Gastrocnemius medialis (tissue), 4 donors: ENCODE measurements at regions not wholly inside any gene's neighbourhood (a gene's known extent, or its start where the extent isn't known, plus 50 kb on each side); places are given as distances from the start of the nearest gene placed in this dataset.

Experiments used
- CTCF ChIP-seq, 5 experiments: fragments of 450-650 bp in 3 of 5; fragments of 200-600 bp in 2 of 5; sonication (generic) in 2 of 5; IDR thresholded peaks in 4 of 5; conservative IDR thresholded peaks in 1 of 5; 1 replicate in 4 of 5; 2 replicates in 1 of 5; pipeline ENCODE4 v1.5.1; 2016 to 2019; ENCODE audit warnings: antibody characterized with exemption in 5 of 5, mild to moderate bottlenecking in 3 of 5, moderate library complexity in 3 of 5
- POLR2A ChIP-seq, 2 donors: fragments of 450-650 bp; IDR thresholded peaks; one replicate each; pipeline ENCODE4 v1.6.1; 2017; ENCODE audit warnings: antibody characterized with exemption in 2 of 2, mild to moderate bottlenecking in 2 of 2, moderate library complexity in 2 of 2

DNA sequence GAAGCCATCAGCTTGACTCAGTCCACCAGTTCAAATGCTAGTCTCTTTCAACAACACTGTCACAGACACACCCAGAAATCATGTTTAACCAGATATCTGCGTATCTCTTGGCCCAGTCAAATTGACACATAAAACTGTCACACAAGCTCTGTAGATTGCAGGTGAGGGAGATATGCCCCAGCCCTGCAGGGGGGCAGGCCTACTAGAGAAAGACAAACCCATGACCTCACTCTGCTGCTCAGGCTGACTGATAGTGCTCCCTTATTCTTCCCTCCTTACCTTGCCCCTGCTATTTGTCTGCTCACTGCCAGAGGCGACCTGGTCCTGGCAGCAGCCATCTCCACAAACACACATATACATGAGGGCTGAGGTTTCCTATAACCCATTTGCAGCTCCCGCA is 351.3 kb downstream of the DRD1 start:
- TF ChIP-seq CTCF (IDR thresholded peaks at IDR 0.05 in 4 of 5, conservative IDR thresholded peaks at IDR 0.05 in 1 of 5) (no peak), POLR2A (IDR thresholded peaks at IDR 0.05) (no peak)
